SK-N-SH treated with all-trans-retinoic acid at 6 μM for 48 hours (cell line): ENCODE measurements at regions not wholly inside any gene's neighbourhood (a gene's known extent, or its start where the extent isn't known, plus 50 kb on each side); places are given as distances from the start of the nearest gene placed in this dataset.

ENCODE experiments used
- ATAC-seq: fragments of 200-7000 bp; cut with Tn5 transposase; 3 replicates; pipeline ENCODE4 v1.9.1; 2020; ENCODE audit warnings: mild to moderate bottlenecking, moderate library complexity
- ARNTL ChIP-seq: fragments of 450-650 bp; formaldehyde crosslinking; IDR thresholded peaks from 2 replicates; pipeline ENCODE4 v1.5.0; 2020; ENCODE audit warnings: low read depth, mild to moderate bottlenecking, moderate library complexity, borderline replicate concordance
- BACH2 ChIP-seq: fragments of 250-450 bp; sonication (Bioruptor Pico); IDR thresholded peaks from 2 replicates; pipeline ENCODE4 v1.9.0; 2021; ENCODE audit warnings: mild to moderate bottlenecking, borderline replicate concordance
- CSDC2 ChIP-seq: fragments of 250-450 bp; sonication (Bioruptor Pico); IDR thresholded peaks from 2 replicates; pipeline ENCODE4 v1.5.0; 2020; ENCODE audit warnings: mild to moderate bottlenecking, moderate library complexity
- ESRRG ChIP-seq: fragments of 250-450 bp; sonication (Bioruptor Pico); IDR thresholded peaks from 2 replicates; pipeline ENCODE4 v1.6.1; 2021; ENCODE audit warnings: mild to moderate bottlenecking
- GLIS3 ChIP-seq: fragments of 250-450 bp; sonication (Bioruptor Pico); IDR thresholded peaks from 2 replicates; pipeline ENCODE4 v1.5.0; 2020; ENCODE audit warnings: mild to moderate bottlenecking, moderate library complexity
- ISL1 ChIP-seq: fragments of 250-450 bp; sonication (Bioruptor Pico); IDR thresholded peaks from 2 replicates; pipeline ENCODE4 v2.1.2; 2022; ENCODE audit warnings: mild to moderate bottlenecking, moderate library complexity
- OSR1 ChIP-seq: fragments of 250-450 bp; sonication (Bioruptor Pico); IDR thresholded peaks from 2 replicates; pipeline ENCODE4 v1.8.0; 2022; ENCODE audit warnings: moderate library complexity, mild to moderate bottlenecking, inconsistent platforms
- PPARA ChIP-seq: fragments of 250-450 bp; sonication (Bioruptor Pico); IDR thresholded peaks from 2 replicates; pipeline ENCODE4 v1.5.0; 2020; ENCODE audit warnings: mild to moderate bottlenecking, borderline replicate concordance
- RARB ChIP-seq: fragments of 250-450 bp; sonication (Bioruptor Pico); IDR thresholded peaks from 2 replicates; pipeline ENCODE4 v1.8.0; 2021; ENCODE audit warnings: mild to moderate bottlenecking, moderate library complexity
- SNAI2 ChIP-seq: fragments of 250-450 bp; sonication (Bioruptor Pico); IDR thresholded peaks from 2 replicates; pipeline ENCODE4 v1.5.0; 2020; ENCODE audit warnings: mild to moderate bottlenecking, moderate library complexity
- ZC3H10 ChIP-seq: fragments of 250-450 bp; sonication (Bioruptor Pico); IDR thresholded peaks from 2 replicates; pipeline ENCODE4 v1.5.1; 2021; ENCODE audit warnings: mild to moderate bottlenecking, moderate library complexity
- ZFP3 ChIP-seq: fragments of 250-450 bp; sonication (Bioruptor Pico); IDR thresholded peaks from 2 replicates; pipeline ENCODE4 v1.5.0; 2020; ENCODE audit warnings: mild to moderate bottlenecking, moderate library complexity
- ZFP30 ChIP-seq: fragments of 450-650 bp; formaldehyde crosslinking; IDR thresholded peaks from 2 replicates; pipeline ENCODE4 v1.5.0; 2022; ENCODE audit warnings: mild to moderate bottlenecking, moderate library complexity
- ZNF70 ChIP-seq: fragments of 450-650 bp; formaldehyde crosslinking; IDR thresholded peaks from 2 replicates; pipeline ENCODE4 v1.5.0; 2020; ENCODE audit warnings: mild to moderate bottlenecking, moderate library complexity
- ZNF8 ChIP-seq: fragments of 450-650 bp; formaldehyde crosslinking; IDR thresholded peaks from 2 replicates; pipeline ENCODE4 v1.5.0; 2020; ENCODE audit warnings: mild to moderate bottlenecking, moderate library complexity
- TF ChIP-seq, protein P1 (sequence below): fragments of 250-450 bp; sonication (Bioruptor Pico); IDR thresholded peaks from 2 replicates; pipeline ENCODE4 v1.5.0; 2020; ENCODE audit warnings: mild to moderate bottlenecking, moderate library complexity
- TF ChIP-seq, protein P2 (sequence below): fragments of 250-450 bp; sonication (Bioruptor Pico); IDR thresholded peaks from 2 replicates; pipeline ENCODE4 v1.5.1; 2020; ENCODE audit warnings: low read depth, mild to moderate bottlenecking, moderate library complexity
- TF ChIP-seq, protein P3 (sequence below): fragments of 250-450 bp; sonication (Bioruptor Pico); IDR thresholded peaks from 2 replicates; pipeline ENCODE4 v1.8.0; 2020; ENCODE audit warnings: mild to moderate bottlenecking, moderate library complexity, borderline replicate concordance
- TF ChIP-seq, protein P4 (sequence below): fragments of 250-450 bp; sonication (Bioruptor Pico); IDR thresholded peaks from 2 replicates; pipeline ENCODE4 v1.8.0; 2021; ENCODE audit warnings: low read depth, mild to moderate bottlenecking, moderate library complexity, borderline replicate concordance

DNA sequence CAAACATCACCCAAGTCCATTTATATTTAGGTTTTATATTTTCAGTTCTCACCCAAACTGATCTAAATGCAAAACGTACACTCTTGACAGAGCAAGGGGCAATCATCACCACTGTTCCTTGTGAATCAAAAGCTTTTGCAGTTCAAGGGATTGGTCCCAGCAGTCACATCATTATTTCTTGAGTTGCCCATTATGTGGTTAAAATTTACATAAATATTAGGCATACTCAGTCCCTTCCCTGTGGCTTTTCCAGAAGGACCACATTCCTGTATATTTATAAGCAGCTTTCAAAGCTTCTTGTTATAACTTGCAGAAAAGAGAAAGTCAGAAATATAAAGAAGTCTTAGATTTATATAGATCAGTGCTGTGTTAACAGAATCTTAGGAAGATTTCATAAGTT, 224.4 kb downstream of the CLCN4 start:
- TF ChIP-seq, protein P1, sequence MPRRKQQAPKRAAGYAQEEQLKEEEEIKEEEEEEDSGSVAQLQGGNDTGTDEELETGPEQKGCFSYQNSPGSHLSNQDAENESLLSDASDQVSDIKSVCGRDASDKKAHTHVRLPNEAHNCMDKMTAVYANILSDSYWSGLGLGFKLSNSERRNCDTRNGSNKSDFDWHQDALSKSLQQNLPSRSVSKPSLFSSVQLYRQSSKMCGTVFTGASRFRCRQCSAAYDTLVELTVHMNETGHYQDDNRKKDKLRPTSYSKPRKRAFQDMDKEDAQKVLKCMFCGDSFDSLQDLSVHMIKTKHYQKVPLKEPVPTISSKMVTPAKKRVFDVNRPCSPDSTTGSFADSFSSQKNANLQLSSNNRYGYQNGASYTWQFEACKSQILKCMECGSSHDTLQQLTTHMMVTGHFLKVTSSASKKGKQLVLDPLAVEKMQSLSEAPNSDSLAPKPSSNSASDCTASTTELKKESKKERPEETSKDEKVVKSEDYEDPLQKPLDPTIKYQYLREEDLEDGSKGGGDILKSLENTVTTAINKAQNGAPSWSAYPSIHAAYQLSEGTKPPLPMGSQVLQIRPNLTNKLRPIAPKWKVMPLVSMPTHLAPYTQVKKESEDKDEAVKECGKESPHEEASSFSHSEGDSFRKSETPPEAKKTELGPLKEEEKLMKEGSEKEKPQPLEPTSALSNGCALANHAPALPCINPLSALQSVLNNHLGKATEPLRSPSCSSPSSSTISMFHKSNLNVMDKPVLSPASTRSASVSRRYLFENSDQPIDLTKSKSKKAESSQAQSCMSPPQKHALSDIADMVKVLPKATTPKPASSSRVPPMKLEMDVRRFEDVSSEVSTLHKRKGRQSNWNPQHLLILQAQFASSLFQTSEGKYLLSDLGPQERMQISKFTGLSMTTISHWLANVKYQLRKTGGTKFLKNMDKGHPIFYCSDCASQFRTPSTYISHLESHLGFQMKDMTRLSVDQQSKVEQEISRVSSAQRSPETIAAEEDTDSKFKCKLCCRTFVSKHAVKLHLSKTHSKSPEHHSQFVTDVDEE (CRISPR knock-in tag): no peak
- TF ChIP-seq ZFP3: no peak
- no peak for TF ChIP-seq ZFP30
- TF ChIP-seq, protein P2, sequence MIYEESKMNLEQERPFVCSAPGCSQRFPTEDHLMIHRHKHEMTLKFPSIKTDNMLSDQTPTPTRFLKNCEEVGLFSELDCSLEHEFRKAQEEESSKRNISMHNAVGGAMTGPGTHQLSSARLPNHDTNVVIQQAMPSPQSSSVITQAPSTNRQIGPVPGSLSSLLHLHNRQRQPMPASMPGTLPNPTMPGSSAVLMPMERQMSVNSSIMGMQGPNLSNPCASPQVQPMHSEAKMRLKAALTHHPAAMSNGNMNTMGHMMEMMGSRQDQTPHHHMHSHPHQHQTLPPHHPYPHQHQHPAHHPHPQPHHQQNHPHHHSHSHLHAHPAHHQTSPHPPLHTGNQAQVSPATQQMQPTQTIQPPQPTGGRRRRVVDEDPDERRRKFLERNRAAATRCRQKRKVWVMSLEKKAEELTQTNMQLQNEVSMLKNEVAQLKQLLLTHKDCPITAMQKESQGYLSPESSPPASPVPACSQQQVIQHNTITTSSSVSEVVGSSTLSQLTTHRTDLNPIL (CRISPR knock-in tag): no peak
- TF ChIP-seq ZC3H10 (CRISPR knock-in tag): no peak
- TF ChIP-seq CSDC2: no peak
- TF ChIP-seq ARNTL (CRISPR knock-in tag): no peak
- TF ChIP-seq, protein P3, sequence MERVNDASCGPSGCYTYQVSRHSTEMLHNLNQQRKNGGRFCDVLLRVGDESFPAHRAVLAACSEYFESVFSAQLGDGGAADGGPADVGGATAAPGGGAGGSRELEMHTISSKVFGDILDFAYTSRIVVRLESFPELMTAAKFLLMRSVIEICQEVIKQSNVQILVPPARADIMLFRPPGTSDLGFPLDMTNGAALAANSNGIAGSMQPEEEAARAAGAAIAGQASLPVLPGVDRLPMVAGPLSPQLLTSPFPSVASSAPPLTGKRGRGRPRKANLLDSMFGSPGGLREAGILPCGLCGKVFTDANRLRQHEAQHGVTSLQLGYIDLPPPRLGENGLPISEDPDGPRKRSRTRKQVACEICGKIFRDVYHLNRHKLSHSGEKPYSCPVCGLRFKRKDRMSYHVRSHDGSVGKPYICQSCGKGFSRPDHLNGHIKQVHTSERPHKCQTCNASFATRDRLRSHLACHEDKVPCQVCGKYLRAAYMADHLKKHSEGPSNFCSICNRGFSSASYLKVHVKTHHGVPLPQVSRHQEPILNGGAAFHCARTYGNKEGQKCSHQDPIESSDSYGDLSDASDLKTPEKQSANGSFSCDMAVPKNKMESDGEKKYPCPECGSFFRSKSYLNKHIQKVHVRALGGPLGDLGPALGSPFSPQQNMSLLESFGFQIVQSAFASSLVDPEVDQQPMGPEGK (CRISPR knock-in tag): no peak
- no peak for TF ChIP-seq ZNF70 (CRISPR knock-in tag)
- no peak for TF ChIP-seq ZNF8 (CRISPR knock-in tag)
- no peak for TF ChIP-seq PPARA (CRISPR knock-in tag)
- TF ChIP-seq SNAI2 (CRISPR knock-in tag): no peak

DNA sequence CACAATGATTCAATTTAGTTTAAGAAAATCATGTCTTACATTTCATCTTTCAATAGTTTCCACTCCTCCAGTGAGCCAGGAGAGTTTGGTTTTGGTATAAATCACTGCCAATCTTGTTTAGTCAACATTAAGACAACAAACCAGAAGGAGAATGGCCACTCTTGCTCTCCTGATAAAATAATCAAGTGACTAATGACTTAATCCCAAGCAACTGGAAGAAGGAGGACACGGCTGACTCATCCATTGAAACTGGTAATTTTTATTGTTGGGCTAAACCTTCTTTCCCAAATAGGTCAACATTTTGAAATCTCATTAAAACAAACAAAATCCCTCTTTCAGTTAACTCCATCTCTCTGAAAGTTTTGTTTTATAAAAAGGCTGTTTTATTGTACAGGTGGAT, 230.2 kb downstream of the CLCN4 start:
- TF ChIP-seq GLIS3 (CRISPR knock-in tag): no peak
- TF ChIP-seq ZNF8 (CRISPR knock-in tag): no peak
- TF ChIP-seq, all 23 proteins: peak for 0
- ATAC-seq: no peak

More for the DNA sequence above, 224.4 kb downstream of the CLCN4 start:
- ATAC-seq: no peak

DNA sequence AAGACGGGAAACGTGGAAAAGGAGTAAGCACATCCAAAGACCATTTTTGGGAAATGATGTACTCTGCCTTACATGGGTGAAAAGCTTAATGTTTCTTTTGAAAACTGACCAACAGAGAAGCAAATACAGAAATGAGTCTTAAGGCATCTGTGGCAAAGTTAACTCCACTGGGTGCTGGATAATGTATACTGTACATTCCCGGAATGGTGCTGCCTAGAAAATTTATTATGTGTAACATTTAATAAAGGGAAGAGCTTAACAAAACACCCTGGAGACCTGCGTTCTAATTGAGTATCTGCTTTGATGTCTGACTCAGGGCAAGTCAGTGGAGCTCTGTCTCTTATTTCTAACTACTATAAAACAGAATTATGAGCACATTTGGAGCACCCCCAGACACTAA, 230.2 kb downstream of the MID1 start:
- ATAC-seq: no peak
- TF ChIP-seq RARB (CRISPR knock-in tag) (no peak), PPARA (CRISPR knock-in tag) (no peak), ZFP30 (no peak)
- TF ChIP-seq, all 23 proteins: peak for 0

DNA sequence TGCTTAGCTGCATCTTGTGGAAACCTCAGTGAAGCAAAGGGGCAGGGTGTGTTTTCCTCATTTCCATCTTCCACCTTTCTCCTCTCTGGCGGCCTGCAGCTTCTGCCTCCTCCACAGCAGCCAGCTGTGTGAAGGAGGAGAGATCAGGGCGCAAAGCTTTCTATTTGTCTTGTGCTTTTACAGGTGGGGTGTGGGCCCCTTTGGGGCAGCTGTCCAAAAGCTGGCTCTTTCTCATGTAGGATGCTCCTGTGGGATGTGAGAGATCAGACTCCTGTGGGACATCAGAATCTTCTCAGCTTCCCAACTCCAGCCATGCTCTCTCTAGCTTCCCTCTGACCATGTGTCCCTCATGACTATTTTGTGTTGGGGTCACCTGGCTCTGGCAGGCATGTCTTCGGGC, 227.1 kb downstream of the MID1 start:
- TF ChIP-seq ZFP3 (no peak), OSR1 (CRISPR knock-in tag) (no peak), ZC3H10 (CRISPR knock-in tag) (no peak), CSDC2 (no peak), ISL1 (no peak), ZFP30 (no peak), ESRRG (no peak), BACH2 (no peak), ZNF8 (CRISPR knock-in tag) (no peak), ARNTL (CRISPR knock-in tag) (no peak), GLIS3 (CRISPR knock-in tag) (no peak), ZNF70 (CRISPR knock-in tag) (no peak), RARB (CRISPR knock-in tag) (no peak), SNAI2 (CRISPR knock-in tag) (no peak)
- TF ChIP-seq, protein P4, sequence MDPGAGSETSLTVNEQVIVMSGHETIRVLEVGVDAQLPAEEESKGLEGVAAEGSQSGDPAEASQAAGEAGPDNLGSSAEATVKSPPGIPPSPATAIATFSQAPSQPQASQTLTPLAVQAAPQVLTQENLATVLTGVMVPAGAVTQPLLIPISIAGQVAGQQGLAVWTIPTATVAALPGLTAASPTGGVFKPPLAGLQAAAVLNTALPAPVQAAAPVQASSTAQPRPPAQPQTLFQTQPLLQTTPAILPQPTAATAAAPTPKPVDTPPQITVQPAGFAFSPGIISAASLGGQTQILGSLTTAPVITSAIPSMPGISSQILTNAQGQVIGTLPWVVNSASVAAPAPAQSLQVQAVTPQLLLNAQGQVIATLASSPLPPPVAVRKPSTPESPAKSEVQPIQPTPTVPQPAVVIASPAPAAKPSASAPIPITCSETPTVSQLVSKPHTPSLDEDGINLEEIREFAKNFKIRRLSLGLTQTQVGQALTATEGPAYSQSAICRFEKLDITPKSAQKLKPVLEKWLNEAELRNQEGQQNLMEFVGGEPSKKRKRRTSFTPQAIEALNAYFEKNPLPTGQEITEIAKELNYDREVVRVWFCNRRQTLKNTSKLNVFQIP (CRISPR knock-in tag): no peak
- TF ChIP-seq, protein P1 (CRISPR knock-in tag): no peak
- TF ChIP-seq, protein P2 (CRISPR knock-in tag): no peak
- ATAC-seq: no peak
